ENCODE measurements at regions not wholly inside any gene's neighbourhood (a gene's known extent, or its start where the extent isn't known, plus 50 kb on each side); places are given as distances from the start of the nearest gene placed in this dataset.

DNA sequence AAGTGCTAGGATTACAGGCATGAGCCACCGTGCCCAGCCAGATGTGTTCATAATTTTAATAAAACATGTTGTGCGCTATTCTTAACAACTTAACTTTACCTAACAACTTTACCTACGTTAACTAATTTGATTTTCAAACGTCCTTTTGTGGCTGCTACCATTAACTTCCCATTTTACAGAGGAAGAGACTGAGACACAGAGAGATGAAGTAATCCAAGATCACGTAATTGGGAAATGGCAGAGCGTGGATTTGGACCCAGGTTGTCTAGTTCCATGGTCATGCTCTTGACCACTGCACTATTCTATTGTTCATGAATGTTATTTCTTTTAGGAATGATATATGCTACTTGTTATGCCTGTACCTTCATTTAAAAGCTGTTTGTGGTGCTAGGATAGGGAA is 80.3 kb upstream of the MTPN start:
- DNase-seq = no peak

DNA sequence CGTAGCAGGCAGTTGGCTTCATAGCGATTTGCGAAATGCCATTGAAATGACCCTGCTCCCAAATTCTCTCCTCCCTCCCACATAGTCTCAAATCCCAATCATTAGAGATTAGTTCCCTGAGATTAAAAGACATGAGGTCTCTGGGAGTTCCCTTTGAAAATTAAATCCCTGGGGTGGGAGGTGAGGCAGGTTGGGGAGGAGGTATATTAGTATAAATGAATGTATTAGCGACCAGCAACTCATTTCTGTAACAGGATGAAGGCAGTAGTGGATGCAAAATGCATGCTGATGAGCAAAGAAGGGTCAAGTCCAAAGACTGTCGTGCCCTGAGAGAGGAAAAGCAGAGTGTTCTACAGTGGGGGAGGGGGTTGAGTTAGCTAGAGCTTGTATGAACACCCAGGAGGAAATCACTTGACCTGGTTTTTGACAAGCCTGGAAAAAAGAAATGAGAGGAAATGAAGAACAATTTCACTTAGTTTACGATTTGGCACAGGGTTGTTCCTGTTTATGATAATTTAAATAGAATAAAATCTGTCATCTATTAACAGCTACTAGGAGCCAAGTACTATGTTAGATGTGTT is 79.6 kb upstream of the MTPN start:
- DNase-seq = no peak

DNA sequence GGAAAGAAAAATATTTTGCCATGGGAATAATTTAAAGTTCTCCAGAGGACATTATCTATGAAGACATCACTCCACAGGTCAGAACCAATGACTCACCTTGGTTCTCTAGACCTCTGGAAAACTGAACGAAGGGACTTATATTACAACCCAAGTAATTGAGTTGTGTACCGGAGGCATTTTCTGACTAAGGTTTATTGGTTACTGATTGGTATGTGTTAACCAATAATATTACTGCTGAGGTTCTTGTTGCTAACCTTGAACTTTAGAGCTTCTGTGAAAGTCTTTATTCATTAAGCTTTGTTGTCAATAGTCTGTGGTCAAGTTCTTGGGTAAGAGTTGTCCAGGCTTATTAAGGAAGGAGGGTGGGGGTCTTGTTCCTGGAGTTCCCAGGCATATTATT is 78.1 kb upstream of the MTPN start:
- DNase-seq = no peak

DNA sequence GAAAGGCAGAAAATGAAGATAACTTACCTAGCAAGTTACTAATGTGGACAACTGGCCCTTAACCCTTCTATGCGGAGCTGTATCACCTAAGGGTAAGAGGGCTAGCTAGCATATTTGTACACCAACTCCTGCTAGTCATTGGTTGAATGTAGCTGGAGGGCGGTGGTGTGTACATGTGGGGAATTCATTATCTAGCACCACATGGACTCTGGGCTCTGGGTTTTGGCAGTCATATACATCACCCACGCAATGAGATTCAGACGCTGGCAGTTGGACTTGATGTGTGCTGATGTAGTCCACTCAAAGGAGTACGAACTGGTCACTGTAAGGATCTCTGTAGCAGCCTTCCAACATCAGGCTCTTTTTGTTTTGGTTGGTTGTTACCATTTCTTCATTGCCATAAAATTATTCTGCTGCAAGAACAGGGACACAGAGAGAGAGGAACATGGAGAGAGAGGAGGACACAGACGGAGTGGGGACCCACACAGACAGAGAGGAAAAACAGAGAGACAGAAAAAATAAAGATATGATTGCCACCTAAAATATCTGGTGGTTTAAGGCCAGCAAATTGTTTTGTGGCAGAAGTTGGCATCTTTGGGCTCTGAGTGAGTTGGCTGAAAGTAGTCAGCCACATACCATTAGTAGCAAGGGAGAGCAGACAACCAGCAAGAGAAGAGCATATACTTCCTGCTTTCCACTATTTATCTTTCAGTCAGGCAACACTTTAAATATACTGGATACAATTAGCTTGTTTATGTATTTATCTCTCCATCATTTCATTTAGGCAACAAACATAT is 76.7 kb upstream of the MTPN start:
- no peak for DNase-seq

GRCh38 chr7:136051203-136051928 is 74.2 kb upstream of the MTPN start:
- DNase-seq = no peak

DNA sequence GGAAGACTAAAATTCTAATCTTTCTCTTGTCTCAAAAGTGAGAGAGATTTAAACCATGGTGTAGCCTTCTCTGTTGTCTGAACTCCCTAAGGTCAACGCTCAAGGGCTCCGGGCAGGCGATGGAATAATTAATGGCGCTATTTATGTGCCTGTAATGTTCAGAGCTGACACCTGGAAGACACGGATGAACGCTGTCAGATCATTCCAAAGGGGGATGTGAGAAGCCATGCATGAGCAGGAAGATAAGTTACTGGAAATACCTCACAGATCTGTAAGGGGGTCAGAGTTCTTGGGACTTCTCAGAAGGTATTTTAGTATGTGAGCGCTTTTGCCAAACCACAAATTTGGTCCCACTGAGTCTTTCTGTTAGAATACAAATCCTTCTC is 73.3 kb upstream of the MTPN start:
- no peak for DNase-seq

DNA sequence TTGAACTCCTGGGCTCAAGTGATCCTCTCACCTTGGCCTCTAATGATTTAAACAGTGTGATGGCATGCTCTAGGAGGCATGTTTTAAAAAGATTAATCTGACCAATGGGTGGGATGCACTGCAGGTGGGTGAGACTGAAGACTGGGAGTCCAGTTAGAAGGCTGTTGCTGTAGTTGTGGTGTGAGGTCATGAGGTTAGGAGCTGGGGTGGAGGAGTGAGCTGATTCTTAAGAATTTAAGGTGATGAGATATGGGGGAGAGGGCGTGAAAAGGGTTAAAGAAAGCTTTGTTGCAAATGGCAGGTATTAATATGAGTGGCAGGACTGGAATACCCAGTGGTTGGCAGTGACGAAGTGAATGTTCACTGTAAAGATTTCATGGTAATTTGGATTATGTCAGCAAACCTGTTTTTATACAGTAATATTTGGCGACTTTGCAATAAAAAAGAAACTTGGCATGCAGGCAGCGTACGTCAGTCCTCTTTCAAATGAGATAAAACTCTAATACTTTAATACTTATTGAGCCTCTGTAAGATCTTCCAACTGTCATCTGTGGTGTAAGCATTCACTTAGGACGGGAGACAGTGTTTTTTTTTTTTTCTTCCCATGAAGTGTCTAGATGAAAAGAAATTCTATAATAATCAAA is 72.8 kb upstream of the MTPN start:
- DNase-seq = no peak

DNA sequence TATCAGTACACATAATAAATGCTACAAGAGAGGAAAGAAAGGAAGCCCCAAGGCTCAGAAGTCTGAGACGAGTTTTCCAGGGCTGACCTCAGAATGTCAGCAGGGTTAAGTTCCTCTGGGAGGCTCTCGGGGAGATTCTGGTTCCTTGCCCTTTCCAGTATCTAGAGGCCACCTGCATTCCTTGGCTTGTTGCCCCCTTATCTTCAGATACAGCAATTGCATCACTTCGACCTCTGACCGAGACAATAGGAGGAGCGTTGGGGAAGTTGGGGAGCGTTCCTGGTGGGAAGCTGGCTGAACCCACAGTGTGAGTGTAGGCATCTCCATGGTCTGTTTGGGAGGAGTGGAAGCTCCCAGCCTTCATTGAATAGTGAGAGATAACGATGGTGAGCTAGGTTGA is 72.0 kb upstream of the MTPN start:
- DNase-seq = no peak

DNA sequence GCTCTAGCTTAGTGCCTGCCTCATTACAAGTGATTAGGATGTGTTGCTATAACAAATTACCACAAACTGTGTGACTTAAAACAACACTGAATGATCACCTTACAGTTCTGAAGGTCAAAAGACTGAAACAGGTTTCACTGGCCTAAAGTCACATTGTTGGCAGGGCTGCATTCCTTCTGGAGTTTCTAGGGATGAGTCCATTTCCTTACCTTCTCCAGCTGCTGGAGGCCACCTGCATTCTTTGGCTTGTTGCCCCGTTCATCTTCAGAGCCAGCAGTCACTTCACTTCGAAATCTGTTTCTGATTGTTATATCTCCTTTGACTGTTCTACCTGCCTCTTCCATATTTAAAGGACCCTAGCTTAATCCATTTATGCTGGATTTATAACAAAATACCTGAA is 69.4 kb upstream of the MTPN start:
- DNase-seq = no peak

GRCh38 chr7:136045992-136046391 is 68.8 kb upstream of the MTPN start:
- no peak for DNase-seq

GRCh38 chr7:136045181-136045580 is 68.0 kb upstream of the MTPN start:
- DNase-seq = no peak

DNA sequence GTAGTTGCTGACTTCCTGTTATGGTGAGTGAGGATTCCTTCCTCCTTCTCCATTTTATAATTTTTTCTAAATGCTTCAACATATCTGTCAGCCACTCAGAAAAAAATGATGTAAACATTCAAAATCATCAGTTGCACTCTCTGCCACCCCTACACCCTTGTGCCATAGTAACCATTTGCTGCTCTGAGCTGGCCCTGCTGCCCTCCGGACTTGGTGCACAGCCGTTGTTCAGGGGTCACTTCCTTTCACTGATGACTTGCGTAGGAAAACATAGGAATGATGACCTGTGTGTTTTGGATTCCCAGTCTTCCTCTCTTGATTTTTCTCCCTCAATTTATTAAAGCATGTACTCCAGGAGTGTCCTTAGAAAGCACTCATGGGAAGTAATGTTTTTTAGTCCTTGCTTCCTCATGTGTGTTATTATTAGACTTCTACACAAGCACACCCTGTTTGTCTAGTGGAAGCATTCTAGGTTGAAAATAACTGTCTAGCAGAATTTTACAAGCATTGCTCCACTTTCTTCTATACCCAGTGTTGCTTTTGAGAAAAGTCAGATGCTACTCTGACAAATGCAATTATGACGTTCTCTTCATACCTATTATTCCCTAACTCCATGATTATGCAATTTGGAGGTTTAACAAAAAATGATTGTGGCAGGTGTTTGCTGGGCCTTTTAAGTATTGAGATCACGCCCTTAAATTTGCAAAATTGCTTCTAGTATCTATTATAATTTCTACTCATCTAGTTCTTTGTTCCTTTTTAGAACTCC is 62.6 kb upstream of the MTPN start:
- no peak for DNase-seq

- no peak for DNase-seq
These were observed 59.2 kb upstream of the MTPN start for GRCh38 chr7:136036336-136036735.

DNA sequence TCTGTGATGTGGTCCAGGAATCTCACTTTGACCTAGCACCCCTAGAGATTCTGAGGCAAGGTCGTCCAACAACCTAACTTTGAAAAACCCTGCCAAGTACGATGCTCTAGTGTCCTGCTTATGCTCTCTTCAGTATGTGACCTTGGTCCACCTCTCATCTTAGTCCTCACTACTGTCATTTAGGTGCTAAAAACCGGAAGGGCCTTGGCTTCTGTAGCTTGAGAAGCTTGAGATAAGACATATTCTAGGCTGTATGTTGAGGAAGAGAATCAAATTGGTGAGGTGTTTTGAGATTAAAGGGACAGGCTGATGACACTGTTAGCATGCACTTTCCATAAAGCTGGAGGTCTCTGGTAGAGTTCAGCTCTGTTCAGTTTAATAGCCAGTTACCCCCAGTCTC is 57.0 kb upstream of the MTPN start:
- DNase-seq = no peak

GRCh38 chr7:136033413-136034031 is 56.4 kb upstream of the MTPN start:
- no peak for DNase-seq

DNA sequence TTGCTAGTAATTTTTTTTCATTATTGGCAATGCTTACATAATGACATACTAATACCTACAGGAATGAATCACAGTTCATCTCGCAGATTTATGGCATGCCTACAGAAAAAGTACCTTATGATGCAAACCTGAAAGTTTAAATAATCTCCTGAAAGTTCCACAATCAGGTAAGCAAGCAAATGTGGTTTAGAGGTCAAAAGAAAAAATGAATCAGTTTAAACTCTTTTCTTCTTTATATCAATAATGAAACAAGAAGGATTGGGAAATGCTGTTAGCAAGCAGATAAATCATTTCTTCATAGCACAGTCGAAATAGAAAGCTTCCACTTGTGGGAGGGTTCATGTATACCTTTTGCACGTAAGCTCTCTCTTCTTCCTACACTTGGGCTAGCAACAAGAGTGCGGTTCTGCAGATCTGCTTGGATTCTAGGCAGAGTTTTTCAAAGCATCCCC is 53.7 kb upstream of the MTPN start:
- DNase-seq = no peak

GRCh38 chr7:136030330-136030729 is 53.2 kb upstream of the MTPN start:
- no peak for DNase-seq

DNA sequence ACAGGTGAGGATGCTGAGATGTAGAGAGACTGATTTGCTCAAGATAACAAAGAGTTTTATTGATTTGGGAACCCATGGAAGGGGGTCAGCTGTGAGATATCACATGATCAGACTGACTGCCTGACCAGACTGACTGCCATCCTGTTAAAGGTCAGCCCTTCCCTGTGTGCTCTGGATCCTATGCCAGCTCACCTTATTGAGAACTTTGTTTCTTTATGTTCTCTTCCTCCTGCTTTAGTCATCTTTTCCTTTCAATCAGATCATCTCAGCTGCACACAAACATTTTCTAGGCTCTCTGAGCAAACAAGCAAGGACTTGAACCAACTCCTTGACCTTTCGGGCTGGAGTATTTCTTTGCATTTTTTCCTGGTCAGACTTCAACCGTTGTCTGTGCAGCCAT is 50.0 kb upstream of the MTPN start:
- no peak for DNase-seq
